Testis (tissue), 2 donors: ENCODE measurements at regions not wholly inside any gene's neighbourhood (a gene's known extent, or its start where the extent isn't known, plus 50 kb on each side); places are given as distances from the start of the nearest gene placed in this dataset.

Experiments
- DNase-seq: peaks from one replicate; pipeline ENCODE4 v3.0.0-alpha.2; 2019
- H3K27ac ChIP-seq, 2 donors: fragments of 200-600 bp; sonication (generic); one replicate each; pipeline ENCODE4 v1.5.1; 2019
- H3K27me3 ChIP-seq: fragments of 200-600 bp; sonication (generic); one replicate; pipeline ENCODE4 v1.5.1; 2019
- H3K36me3 ChIP-seq: fragments of 200-600 bp; sonication (generic); one replicate; pipeline ENCODE4 v1.5.1; 2017; ENCODE audit warnings: low read depth; ENCODE audit errors: missing control alignments
- H3K4me1 ChIP-seq: fragments of 200-600 bp; sonication (generic); one replicate; pipeline ENCODE4 v1.5.1; 2019
- H3K4me3 ChIP-seq, 2 donors: fragments of 200-600 bp; sonication (generic); one replicate each; pipeline ENCODE4 v1.5.1; 2017 to 2019
- H3K9me3 ChIP-seq: fragments of 200-600 bp; sonication (generic); one replicate; pipeline ENCODE4 v1.5.1; 2017
- POLR2A ChIP-seq: fragments of 450-650 bp; IDR thresholded peaks from one replicate; pipeline ENCODE4 v1.6.1; 2017; ENCODE audit warnings: antibody characterized with exemption, mild to moderate bottlenecking, moderate library complexity
- WGBS, 2 donors: methylation state at CpG; one replicate each; pipeline ENCODE4 v1.1.5; 2018; 5-methylcytosine and 5-hydroxymethylcytosine counted together
- intact Hi-C: fragments of 100-400 bp; cut with DNase I; formaldehyde crosslinking; loops from one replicate; pipeline ENCODE4 v1.15.1; 2023; ENCODE audit warnings: low total_unique reads
- TF ChIP-seq, protein P1 (sequence below), 3 experiments: fragments of 450-650 bp in 2 of 3; fragments of 200-600 bp in 1 of 3; sonication (generic) in 1 of 3; IDR thresholded peaks; one replicate each; pipeline ENCODE4 v1.5.1; 2016 to 2019; ENCODE audit warnings: antibody characterized with exemption in 3 of 3, mild to moderate bottlenecking in 2 of 3, moderate library complexity in 1 of 3

DNA sequence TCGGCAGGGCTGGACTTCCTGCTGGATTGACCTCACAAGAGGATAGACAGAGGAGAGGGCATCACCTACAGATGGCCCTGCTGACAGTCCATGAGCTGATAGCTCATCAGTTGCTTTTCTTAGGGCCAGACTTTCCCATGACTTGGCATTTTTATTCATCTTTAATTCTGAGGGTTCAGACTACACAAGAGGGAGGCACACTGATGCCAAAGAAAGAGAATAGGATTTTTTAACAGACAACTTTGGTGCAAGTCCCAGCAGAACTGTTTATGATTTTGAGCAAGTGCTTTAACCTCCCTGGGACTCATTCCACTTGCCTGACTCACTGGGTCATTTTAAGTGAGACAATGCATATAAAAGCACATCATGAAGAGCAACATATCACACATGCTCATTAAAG, 299.2 kb downstream of the INSIG2 start:
- H3K4me1 ChIP-seq = no peaks in the 10 kb centered on the region
- H3K9me3 ChIP-seq = no peaks in the 10 kb centered on the region
- no peak for DNase-seq
- 86 to 90% methylated on average over 1 of the region's 1 CpG for WGBS, 2 donors
- no peak overlapping the region for H3K4me3 ChIP-seq
- H3K36me3 ChIP-seq = no peaks in the 10 kb centered on the region
- H3K27ac ChIP-seq = no peak overlapping the region
- TF ChIP-seq, protein P1, sequence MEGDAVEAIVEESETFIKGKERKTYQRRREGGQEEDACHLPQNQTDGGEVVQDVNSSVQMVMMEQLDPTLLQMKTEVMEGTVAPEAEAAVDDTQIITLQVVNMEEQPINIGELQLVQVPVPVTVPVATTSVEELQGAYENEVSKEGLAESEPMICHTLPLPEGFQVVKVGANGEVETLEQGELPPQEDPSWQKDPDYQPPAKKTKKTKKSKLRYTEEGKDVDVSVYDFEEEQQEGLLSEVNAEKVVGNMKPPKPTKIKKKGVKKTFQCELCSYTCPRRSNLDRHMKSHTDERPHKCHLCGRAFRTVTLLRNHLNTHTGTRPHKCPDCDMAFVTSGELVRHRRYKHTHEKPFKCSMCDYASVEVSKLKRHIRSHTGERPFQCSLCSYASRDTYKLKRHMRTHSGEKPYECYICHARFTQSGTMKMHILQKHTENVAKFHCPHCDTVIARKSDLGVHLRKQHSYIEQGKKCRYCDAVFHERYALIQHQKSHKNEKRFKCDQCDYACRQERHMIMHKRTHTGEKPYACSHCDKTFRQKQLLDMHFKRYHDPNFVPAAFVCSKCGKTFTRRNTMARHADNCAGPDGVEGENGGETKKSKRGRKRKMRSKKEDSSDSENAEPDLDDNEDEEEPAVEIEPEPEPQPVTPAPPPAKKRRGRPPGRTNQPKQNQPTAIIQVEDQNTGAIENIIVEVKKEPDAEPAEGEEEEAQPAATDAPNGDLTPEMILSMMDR (IDR thresholded peaks at IDR 0.05) = no peak
- no peak for TF ChIP-seq POLR2A
- intact Hi-C loops = no loop called here
- no peaks in the 10 kb centered on the region for H3K27me3 ChIP-seq

DNA sequence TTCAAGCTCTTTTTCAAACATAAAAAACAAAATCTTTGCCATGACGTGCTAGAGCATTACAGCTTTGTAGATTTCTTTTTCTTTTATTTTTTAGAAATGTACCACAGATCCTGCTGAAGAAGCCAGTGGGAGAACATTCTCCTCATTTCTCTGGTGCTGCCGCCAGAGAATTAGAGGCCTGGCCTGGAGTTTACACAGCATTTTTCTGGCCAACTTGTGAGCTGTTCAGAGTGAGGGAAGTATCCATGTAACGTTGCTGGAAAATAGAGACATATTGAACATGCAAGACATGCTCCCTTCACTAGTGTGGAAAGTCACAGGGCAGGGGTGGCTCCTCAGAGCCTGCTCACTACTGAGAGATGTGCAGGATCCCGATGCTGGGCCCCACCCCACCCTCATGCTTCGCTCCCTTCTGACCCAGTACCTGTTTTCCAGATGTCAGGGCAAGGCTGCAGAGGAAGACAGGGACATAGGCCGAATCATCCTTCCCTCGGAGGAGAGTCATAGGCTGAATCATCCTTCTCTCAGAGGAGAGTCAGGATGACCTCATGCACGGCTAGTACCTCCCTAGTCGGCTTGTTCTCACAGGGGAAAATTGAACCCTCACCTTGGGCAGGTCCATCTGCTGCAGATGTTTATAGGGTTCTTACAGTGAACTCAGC, 298.5 kb downstream of the INSIG2 start:
- Histone ChIP-seq H3K27ac (no peak overlapping the region), H3K9me3 (no peaks in the 10 kb centered on the region), H3K27me3 (no peaks in the 10 kb centered on the region), H3K4me1 (no peaks in the 10 kb centered on the region), H3K4me3 (no peak overlapping the region), H3K36me3 (no peaks in the 10 kb centered on the region)
- no peak for DNase-seq
- 68 to 83% methylated on average over 8 to 9 of the region's 9 CpGs for WGBS, 2 donors
- intact Hi-C loops = no loop called here
- TF ChIP-seq, protein P1 (IDR thresholded peaks at IDR 0.05) = no peak
- TF ChIP-seq POLR2A = no peak

DNA sequence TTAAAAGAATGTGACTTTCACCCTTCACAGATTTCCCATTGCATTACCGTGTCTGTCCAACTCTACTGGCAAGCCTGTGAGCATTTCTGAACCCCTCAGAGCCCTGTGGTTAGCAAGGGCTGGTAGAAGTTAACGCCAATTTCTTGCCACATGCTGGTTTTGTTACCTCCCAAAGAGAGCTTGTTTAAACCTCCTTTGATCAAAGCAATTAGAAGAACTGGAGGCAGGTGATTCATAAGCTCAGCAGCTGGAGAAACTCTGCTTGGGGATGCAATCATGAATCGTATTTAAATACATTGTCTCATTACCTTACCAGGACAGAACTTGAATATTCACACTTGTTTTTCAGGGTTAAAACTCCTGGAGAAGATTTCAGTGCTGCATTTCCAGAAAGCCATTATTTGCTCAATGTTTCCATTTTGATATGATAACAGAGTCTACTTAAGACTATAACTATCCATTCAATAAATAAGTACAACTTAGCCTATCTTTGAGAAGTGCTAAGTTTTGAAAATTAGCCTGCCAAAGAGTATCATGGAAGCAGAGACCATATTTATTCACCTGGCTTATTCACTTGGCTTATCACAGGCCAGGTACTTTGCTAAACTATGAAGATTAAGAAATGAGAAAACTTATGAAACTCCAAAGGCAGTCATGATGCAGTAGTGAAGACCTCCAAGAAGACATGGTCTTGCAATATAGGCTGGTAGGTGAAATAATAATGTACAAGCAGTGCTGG, 292.8 kb downstream of the INSIG2 start:
- Histone ChIP-seq H3K4me3 (no peak overlapping the region), H3K9me3 (no peaks in the 10 kb centered on the region), H3K27ac (no peak overlapping the region), H3K4me1 (no peaks in the 10 kb centered on the region), H3K36me3 (no peaks in the 10 kb centered on the region), H3K27me3 (no peaks in the 10 kb centered on the region)
- WGBS, 2 donors = 68 to 72% methylated on average over 3 of the region's 3 CpGs
- intact Hi-C loops = no loop called here
- DNase-seq = no peak
- TF ChIP-seq, protein P1 (IDR thresholded peaks at IDR 0.05) = no peak
- no peak for TF ChIP-seq POLR2A

DNA sequence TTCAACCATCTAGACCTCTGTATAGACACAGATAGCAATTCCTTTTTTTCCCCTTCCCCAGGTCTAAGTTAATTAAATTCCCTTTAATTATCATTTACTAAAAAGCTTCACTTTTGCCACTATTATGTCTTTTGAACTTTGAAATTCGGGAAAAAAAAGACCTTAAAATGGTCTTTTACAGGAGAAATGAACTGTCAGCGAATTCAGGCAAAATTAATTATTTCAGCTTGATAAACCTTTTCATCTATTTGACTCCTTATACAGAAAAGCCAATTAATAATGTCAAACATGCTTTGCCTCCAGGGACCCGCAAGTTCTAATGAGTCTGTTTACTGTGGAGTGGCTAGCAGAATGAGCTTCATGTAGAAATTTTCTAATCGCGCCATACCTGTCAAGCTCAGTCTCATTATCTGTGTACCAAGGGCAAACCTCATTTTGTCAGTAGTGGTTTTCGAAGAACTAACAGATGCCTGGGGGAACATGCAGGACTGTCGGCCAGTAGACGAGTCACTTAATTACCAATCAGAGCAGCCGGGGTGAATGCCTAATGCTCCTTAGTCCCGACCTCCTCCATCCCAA, 287.7 kb downstream of the INSIG2 start:
- 48 to 53% methylated on average over 10 of the region's 10 CpGs for WGBS, 2 donors

More for the DNA sequence above, 287.7 kb downstream of the INSIG2 start:
- TF ChIP-seq, protein P1 (IDR thresholded peaks at IDR 0.05) = no peak
- no peak for TF ChIP-seq POLR2A
- intact Hi-C loops = no loop called here
- H3K27ac ChIP-seq = no peak overlapping the region
- no peaks in the 10 kb centered on the region for H3K36me3 ChIP-seq
- DNase-seq = no peak
- H3K9me3 ChIP-seq = no peaks in the 10 kb centered on the region
- H3K4me3 ChIP-seq = no peak overlapping the region
- H3K4me1 ChIP-seq = no peaks in the 10 kb centered on the region
- H3K27me3 ChIP-seq = no peaks in the 10 kb centered on the region
